MM.1S (cell line): ENCODE measurements at regions not wholly inside any gene's neighbourhood (a gene's known extent, or its start where the extent isn't known, plus 50 kb on each side); places are given as distances from the start of the nearest gene placed in this dataset.

ENCODE experiments used
- EZH2 ChIP-seq: fragments of 300-600 bp; sonication (generic); optimal IDR thresholded peaks from 2 replicates; pipeline ENCODE3; 2017; ENCODE audit warnings: low read depth, mild to moderate bottlenecking, antibody characterized with exemption, low read length, mixed read lengths
- TF ChIP-seq, protein P1 (sequence below): fragments of 300-600 bp; sonication (generic); IDR thresholded peaks from 2 replicates; pipeline ENCODE4 v1.5.1; 2016; ENCODE audit warnings: antibody characterized with exemption, low read length, mixed read lengths

DNA sequence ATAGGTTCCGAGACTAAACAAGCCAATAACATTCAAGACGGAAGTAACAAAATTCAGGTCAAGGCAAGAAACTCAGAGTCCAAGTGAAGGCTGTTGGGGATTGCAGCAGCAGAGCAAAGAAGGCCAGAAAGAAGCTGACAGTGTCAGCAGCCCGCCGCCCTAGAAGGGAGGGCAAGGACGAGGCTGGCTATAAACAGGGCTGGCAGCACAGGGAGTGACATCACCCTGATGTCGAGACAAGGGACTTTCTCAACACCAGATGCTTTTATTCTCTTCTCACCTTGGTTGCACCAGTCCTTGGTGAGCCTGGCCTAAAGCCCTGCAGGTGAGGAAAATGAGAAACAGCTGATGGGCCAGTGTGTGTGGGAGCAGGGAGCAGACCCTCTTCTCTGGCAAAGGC is 687.7 kb upstream of the NRP1 start:
- TF ChIP-seq, protein P1, sequence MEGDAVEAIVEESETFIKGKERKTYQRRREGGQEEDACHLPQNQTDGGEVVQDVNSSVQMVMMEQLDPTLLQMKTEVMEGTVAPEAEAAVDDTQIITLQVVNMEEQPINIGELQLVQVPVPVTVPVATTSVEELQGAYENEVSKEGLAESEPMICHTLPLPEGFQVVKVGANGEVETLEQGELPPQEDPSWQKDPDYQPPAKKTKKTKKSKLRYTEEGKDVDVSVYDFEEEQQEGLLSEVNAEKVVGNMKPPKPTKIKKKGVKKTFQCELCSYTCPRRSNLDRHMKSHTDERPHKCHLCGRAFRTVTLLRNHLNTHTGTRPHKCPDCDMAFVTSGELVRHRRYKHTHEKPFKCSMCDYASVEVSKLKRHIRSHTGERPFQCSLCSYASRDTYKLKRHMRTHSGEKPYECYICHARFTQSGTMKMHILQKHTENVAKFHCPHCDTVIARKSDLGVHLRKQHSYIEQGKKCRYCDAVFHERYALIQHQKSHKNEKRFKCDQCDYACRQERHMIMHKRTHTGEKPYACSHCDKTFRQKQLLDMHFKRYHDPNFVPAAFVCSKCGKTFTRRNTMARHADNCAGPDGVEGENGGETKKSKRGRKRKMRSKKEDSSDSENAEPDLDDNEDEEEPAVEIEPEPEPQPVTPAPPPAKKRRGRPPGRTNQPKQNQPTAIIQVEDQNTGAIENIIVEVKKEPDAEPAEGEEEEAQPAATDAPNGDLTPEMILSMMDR, result no peak
- no peak for TF ChIP-seq EZH2
